Stimulated activated CD4-positive, alpha-beta T cell treated with anti-CD3 and anti-CD28 coated beads, Interleukin-12 subunit alpha, Interleukin-12 subunit beta, amount 100 ng/mL, for 24 hours (primary cell): ENCODE measurements at regions not wholly inside any gene's neighbourhood (a gene's known extent, or its start where the extent isn't known, plus 50 kb on each side); places are given as distances from the start of the nearest gene placed in this dataset.

ENCODE experiments used
- DNase-seq, 2 experiments: peaks; one replicate each; pipeline ENCODE4 v3.0.0-alpha.2; 2020; ENCODE audit warnings: low read depth in 2 of 2

- DNase-seq: no peak
Measured at GRCh38 chr21:36555199-36555800, 75.4 kb upstream of the CLDN14 start.

DNA sequence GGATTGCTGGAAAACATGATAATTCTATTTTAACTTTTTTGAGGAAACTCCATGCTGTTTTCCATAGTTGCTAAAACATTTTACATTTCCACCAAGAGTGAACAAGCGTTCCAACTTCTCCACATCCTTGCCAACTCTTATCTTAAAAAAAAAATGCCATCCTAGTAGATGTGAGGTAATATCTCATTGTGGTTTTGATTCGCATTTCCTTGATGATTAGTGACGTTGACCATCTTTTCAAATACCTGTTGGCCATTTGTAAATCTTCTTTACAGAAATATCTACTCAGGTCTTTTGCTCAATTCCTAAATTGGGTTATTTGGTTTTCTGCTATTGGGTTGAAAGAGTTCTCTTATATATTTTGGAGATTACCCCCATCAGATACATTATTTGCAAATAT is 77.4 kb upstream of the CLDN14 start:
- DNase-seq: no peak

GRCh38 chr21:36560933-36561575 is 81.1 kb upstream of the CLDN14 start:
- no peak for DNase-seq

DNA sequence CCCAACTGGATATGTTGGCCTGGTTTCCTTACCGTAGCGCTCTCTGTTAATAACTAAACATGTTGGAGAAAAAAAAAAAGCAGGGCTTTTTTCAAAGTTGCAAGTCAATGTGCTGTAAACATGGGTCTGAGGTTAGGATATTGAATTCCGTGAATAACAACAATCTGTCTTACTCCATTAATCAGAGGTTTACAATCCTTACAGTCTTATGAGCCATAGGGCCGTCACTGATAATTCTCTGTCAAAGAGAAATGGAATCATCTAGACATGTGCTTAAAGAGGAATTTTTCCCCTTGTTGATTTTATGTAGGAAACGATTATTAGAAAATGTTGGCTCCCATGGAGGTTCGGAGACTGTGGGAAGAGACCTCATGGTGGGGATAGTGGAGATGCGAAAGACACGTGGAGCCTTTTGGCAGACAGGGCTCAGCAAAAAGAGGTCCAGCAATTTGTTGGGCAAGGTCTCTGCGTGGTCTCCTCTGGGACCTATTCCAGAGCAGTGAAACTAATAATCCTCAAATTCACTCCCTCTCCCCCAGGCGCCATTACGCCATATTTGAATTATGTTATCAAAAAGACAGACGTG is 83.5 kb upstream of the CLDN14 start:
- DNase-seq: no peak

- DNase-seq: no peak
Measured at GRCh38 chr21:36564647-36565046, 84.7 kb upstream of the CLDN14 start.

DNA sequence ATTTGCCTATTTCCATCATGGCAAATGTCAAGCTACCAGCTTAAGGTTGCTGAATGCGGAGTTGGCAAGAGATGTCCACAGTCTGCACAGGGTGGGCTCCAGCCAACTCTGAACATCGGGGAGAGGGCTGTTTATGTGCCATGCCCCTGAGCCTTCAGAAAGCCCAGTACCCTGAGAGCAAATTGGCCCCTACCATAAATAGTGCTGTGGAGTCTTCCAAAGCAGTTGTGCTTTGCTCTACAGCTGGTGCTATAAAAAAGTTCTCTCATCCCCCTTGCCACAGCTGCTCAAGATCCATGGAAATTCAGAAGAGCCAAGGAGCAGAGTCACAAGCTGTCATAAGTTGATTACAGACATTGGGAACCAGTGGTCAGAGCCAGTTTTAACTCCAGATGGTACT is 85.6 kb upstream of the CLDN14 start:
- DNase-seq: no peak

GRCh38 chr21:36566644-36567043 is 86.7 kb upstream of the CLDN14 start:
- no peak for DNase-seq

DNA sequence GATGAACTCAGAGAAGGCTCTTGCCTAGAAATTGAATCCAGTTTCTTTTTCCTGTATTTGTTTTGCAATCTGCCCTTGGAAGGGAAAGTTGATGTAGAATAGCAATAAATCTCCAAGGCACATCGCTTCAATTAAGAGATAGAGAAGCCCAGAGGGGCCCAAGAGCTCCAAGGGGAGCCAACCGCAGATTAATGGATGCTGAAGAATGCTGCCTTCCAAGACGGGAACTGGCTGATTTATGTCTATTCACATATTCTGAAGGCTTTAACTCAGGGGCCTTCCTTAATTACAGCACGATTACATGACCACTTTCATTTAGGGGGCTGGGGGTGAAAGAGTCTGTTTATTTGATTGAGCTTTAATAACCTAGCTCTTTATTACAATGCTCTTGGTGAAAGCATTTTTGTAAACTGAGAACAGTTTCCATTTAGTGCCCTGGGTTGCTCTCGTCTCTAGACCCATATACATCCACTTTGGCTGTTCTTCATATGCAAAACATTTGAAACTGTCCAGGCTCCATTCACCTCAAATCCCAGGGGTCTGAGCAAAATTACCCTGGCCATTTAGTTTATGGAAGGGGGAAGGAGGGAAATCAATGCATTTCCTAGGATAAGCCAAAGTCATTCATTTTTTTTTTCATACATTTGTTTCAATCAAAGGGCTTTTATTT is 87.4 kb upstream of the CLDN14 start:
- no peak for DNase-seq

DNA sequence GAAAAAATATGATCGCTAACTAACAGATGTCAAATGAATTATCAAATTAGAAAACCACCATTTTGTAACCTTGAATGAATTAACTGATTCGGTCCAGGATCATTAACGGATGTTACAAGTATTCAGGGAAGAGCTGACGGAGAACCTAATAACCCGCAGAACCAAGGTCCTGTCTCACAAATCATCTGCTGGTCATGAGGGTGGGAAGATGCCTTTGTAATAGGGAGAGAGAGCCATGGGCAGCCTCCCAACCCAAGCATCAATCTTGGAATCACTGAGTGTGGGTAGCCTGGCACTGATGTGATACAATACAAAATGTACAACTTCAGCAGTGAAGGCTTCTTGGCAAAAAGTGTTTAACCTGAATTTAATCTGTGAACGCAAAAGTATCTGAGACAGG is 89.6 kb upstream of the CLDN14 start:
- DNase-seq: no peak

GRCh38 chr21:36571556-36571955 is 91.6 kb upstream of the CLDN14 start:
- no peak for DNase-seq

GRCh38 chr21:36572039-36572438 is 92.1 kb upstream of the CLDN14 start:
- DNase-seq: no peak

- DNase-seq: no peak
Measured at GRCh38 chr21:36575306-36575705, 95.4 kb upstream of the CLDN14 start.

DNA sequence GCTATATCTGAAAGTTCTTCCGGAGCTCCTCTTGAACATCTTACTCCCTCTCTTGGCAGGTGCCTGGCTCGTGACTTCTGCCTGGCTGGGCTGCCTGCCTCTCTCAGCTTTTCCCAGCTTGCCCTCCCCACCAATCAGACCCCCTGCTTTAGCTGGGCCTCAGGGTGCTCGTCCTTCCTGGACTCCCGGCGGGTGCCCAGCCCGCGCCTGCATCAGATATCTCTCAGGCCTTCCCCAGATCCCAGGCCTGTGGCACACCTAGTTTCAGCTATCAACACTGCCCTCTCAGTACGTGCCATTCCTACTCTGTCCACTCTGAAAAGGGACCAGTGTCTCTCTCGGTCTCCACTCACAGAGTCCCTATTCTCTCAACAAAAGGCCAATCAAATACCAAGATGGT is 96.5 kb upstream of the CLDN14 start:
- no peak for DNase-seq

- no peak for DNase-seq
Measured at GRCh38 chr21:36579898-36580297, 100.0 kb upstream of the CLDN14 start.

DNA sequence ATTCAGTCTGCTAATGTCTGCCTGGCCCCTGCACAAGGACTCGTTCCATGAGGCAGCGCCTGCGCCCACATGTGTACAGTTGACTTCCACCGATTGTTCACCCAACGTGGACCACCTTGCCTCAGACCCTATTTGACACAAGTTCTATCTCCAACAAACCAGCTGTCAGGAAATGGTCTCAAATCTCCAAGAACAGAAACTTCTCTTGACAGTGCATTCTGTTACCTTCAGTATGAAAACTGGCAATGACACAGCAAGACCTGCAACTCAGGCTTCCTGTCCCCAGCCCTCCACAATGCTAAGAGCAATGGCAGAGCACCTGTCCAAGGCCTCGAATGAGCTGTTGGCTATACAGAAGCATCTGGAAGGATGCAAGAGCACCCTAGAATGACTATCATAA is 102.3 kb upstream of the CLDN14 start:
- no peak for DNase-seq

DNA sequence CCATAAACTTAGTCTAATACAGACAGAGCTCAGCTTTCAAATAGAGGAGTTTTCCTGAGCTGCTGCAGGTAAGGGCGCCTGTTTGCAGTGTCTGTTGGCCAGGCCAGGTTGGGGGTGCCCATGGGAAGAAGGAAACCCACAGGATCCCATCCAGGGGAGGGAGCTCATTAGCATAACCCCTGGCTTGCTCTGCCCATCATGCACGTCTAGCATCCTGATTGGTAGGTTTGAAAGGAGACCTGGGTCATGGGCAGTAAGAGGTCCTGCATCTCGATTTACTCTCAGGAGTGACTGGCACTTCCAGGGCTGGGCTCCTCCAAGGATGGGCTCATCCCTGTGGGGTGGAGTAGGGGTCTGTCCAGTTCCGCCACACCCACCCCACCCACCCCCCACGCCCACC is 103.7 kb upstream of the CLDN14 start:
- no peak for DNase-seq

GRCh38 chr21:36584980-36585940 is 105.3 kb upstream of the CLDN14 start:
- DNase-seq: no peak

DNA sequence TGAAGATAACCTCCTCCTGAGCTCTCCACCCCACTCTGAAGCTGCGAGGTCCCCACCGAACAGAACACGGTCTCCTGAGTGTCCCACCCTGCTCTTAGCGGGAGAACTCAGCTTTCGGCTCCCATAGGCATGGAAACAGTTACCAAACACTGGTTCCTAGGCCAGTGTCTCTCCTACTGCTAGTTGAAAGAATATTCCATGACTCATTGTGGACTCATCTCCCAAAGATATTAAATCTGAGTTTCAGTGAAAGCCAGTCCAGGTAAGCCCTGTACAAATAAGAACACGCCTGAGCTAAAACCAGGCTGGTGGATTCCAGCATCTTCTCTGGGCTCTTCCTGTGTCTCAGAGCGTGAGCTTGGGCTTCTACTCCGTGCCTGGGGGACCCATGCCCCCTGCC is 107.5 kb upstream of the CLDN14 start:
- DNase-seq: no peak

DNA sequence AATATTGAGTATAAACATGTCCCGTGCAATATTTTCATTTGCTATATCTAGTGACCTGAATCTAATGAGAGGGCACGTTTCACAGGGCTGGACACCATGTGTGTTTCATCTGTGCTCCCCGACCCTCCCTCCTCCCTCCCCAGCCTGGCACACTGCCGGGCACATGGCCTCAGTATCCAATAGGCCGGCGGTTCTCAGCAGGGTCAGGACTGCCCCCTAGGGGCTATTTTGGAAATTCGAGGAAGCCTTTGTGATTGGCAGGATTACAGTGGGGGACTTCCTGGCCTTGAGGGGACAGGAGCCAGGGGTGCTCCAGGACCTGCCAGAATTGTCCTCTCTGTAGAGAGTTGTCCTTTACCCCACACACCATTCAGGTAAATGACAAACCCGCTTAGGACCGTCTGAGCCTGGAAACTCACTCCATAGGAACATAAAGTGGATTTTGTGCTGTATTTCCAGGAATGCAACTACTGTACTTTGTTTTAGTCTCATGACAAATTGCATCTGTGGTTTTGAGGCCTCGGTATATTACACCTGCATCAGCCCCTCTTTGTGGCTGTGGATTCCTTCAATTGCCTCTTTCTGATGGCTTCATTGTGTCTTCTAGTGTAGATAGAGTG is 109.5 kb upstream of the SIM2 start:
- peak in 1 of 2 experiments; percentile 16 for DNase-seq

- DNase-seq: no peak
Measured at GRCh38 chr21:36591326-36591970, 107.5 kb upstream of the SIM2 start.

- DNase-seq: no peak
Measured at GRCh38 chr21:36596174-36596573, 102.7 kb upstream of the SIM2 start.
